Endodermal cell (in vitro differentiated cells): ENCODE measurements at regions not wholly inside any gene's neighbourhood (a gene's known extent, or its start where the extent isn't known, plus 50 kb on each side); places are given as distances from the start of the nearest gene placed in this dataset.

Experiments
- DNase-seq: peaks from one replicate; pipeline ENCODE4 v3.0.0-alpha.2; 2017
- H3K27ac ChIP-seq: 2 replicates; pipeline ENCODE4 v1.5.1; 2013; ENCODE audit warnings: mild to moderate bottlenecking, low read depth, low read length, moderate library complexity
- H3K27me3 ChIP-seq: 2 replicates; pipeline ENCODE4 v1.6.1; 2013; ENCODE audit warnings: mild to moderate bottlenecking, low read length, moderate library complexity; ENCODE audit not compliant: insufficient read depth, control insufficient read depth, poor library complexity, severe bottlenecking
- H3K36me3 ChIP-seq: 2 replicates; pipeline ENCODE4 v1.7.0; 2013; ENCODE audit warnings: mild to moderate bottlenecking, low read length, moderate library complexity; ENCODE audit not compliant: control insufficient read depth, insufficient read depth
- H3K4me1 ChIP-seq: one replicate; pipeline ENCODE4 v1.7.0; 2013; ENCODE audit warnings: low read length; ENCODE audit not compliant: control insufficient read depth, insufficient read depth
- H3K4me3 ChIP-seq: 2 replicates; pipeline ENCODE4 v1.5.1; 2013; ENCODE audit warnings: mild to moderate bottlenecking, low read length, moderate library complexity
- H3K9ac ChIP-seq: 2 replicates; pipeline ENCODE4 v1.6.1; 2013; ENCODE audit warnings: mild to moderate bottlenecking, low read length, moderate library complexity; ENCODE audit not compliant: poor library complexity, severe bottlenecking; ENCODE audit errors: extremely low read depth
- H3K9me3 ChIP-seq: 2 replicates; pipeline ENCODE4 v1.6.1; 2013; ENCODE audit warnings: mild to moderate bottlenecking, low read length, moderate library complexity; ENCODE audit not compliant: control insufficient read depth
- H3K27ac Mint-ChIP-seq: 2 replicates; pipeline ENCODE4 v1.8.0; 2020; ENCODE audit warnings: mixed read lengths
- H3K27me3 Mint-ChIP-seq: 2 replicates; pipeline ENCODE4 v1.8.0; 2021; ENCODE audit warnings: mild to moderate bottlenecking, mixed read lengths; ENCODE audit not compliant: insufficient read depth
- H3K36me3 Mint-ChIP-seq: 2 replicates; pipeline ENCODE4 v1.8.0; 2020; ENCODE audit warnings: low read depth, mixed read lengths
- H3K4me1 Mint-ChIP-seq: 2 replicates; pipeline ENCODE4 v1.8.0; 2020; ENCODE audit warnings: mixed read lengths
- H3K4me3 Mint-ChIP-seq: 2 replicates; pipeline ENCODE4 v1.8.0; 2020; ENCODE audit warnings: mild to moderate bottlenecking, moderate library complexity, mixed read lengths
- H3K9me3 Mint-ChIP-seq: 2 replicates; pipeline ENCODE4 v1.8.0; 2020; ENCODE audit warnings: mild to moderate bottlenecking, mixed read lengths
- WGBS, 2 experiments: methylation state at CpG; one replicate each; pipeline versions ENCODE4 v1.1.5 to v1.1.7; 2013; ENCODE audit warnings: missing lambda C conversion rate in 2 of 2, mixed read lengths in 1 of 2; ENCODE audit not compliant: insufficient coverage in 1 of 2, insufficient read length in 1 of 2; 5-methylcytosine and 5-hydroxymethylcytosine counted together
- TF ChIP-seq, protein P1 (sequence below): fragments of 200-600 bp; sonication (generic); conservative IDR thresholded peaks from 2 replicates; pipeline ENCODE4 v1.5.0; 2021; ENCODE audit warnings: antibody characterized with exemption, mild to moderate bottlenecking

DNA sequence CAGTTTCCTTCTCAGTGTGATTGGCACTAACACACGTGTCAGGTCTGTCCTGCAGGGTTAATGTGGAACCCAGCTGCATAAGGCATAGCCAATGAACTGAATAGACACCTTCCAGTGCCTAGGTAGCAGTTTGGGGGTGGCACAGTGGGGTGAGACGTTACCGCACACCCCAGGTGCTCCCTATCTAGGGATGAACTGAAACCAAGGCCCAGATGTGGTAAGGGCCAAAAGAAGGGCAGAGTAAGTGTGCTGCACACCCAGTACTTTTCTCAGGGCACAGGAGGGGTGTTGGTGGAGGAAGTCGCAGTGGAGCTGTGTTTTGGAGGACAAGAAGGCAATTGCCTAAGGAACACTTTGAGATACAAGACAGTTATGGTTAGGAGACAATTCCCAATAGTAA is 317.9 kb upstream of the TSHZ3 start:
- no peaks in the 10 kb centered on the region for H3K4me1 Mint-ChIP-seq
- Histone ChIP-seq H3K27me3 (no peaks in the 10 kb centered on the region), H3K27ac (no peak overlapping the region), H3K9ac (no peak overlapping the region), H3K9me3 (no peaks in the 10 kb centered on the region), H3K36me3 (no peaks in the 10 kb centered on the region), H3K4me3 (no peak overlapping the region), H3K4me1 (no peaks in the 10 kb centered on the region)
- no peaks in the 10 kb centered on the region for H3K36me3 Mint-ChIP-seq
- TF ChIP-seq, protein P1, sequence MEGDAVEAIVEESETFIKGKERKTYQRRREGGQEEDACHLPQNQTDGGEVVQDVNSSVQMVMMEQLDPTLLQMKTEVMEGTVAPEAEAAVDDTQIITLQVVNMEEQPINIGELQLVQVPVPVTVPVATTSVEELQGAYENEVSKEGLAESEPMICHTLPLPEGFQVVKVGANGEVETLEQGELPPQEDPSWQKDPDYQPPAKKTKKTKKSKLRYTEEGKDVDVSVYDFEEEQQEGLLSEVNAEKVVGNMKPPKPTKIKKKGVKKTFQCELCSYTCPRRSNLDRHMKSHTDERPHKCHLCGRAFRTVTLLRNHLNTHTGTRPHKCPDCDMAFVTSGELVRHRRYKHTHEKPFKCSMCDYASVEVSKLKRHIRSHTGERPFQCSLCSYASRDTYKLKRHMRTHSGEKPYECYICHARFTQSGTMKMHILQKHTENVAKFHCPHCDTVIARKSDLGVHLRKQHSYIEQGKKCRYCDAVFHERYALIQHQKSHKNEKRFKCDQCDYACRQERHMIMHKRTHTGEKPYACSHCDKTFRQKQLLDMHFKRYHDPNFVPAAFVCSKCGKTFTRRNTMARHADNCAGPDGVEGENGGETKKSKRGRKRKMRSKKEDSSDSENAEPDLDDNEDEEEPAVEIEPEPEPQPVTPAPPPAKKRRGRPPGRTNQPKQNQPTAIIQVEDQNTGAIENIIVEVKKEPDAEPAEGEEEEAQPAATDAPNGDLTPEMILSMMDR, result no peak
- H3K9me3 Mint-ChIP-seq, result no peaks in the 10 kb centered on the region
- H3K4me3 Mint-ChIP-seq, result no peak overlapping the region
- H3K27me3 Mint-ChIP-seq, result no peaks in the 10 kb centered on the region
- H3K27ac Mint-ChIP-seq, result no peak overlapping the region
- 90 to 93% methylated on average over 4 of the region's 4 CpGs for WGBS, 2 experiments
- no peak for DNase-seq

DNA sequence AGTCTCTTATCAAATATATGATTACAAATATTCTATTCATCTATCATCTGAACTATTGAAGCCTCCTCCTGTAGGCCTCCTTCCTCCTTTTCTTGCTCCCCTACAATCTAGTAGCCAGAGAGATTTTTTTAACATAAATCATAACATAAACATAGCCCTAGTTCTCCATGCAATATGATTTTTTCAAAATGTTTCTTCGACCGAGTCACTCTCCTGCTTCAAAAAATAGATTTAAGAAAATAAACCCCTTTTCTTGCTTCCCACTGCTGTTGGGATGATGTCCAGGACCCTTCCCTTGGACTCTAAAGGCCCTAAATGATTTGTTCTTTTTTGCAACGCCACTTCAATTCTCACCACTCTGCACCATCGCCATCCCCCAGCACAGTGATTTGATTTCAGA is 319.7 kb upstream of the TSHZ3 start:
- Mint-ChIP-seq H3K4me1 (no peaks in the 10 kb centered on the region), H3K4me3 (no peak overlapping the region), H3K27me3 (no peaks in the 10 kb centered on the region), H3K27ac (no peak overlapping the region), H3K9me3 (no peaks in the 10 kb centered on the region), H3K36me3 (no peaks in the 10 kb centered on the region)
- 90 to 100% methylated on average over 2 to 4 of the region's 4 CpGs for WGBS, 2 experiments
- H3K27ac ChIP-seq, result no peak overlapping the region
- DNase-seq, result no peak
- no peak overlapping the region for H3K4me3 ChIP-seq
- no peak overlapping the region for H3K9ac ChIP-seq
- H3K27me3 ChIP-seq, result no peaks in the 10 kb centered on the region
- no peaks in the 10 kb centered on the region for H3K36me3 ChIP-seq
- no peaks in the 10 kb centered on the region for H3K9me3 ChIP-seq
- no peaks in the 10 kb centered on the region for H3K4me1 ChIP-seq
- TF ChIP-seq, protein P1, result no peak

- H3K9ac ChIP-seq, result no peak overlapping the region
- TF ChIP-seq, protein P1, result no peak
- H3K4me3 ChIP-seq, result no peak overlapping the region
- H3K4me1 ChIP-seq, result no peaks in the 10 kb centered on the region
- Mint-ChIP-seq H3K9me3 (no peaks in the 10 kb centered on the region), H3K4me1 (peaks cover 13% of the 10 kb centered on the region), H3K4me3 (no peak overlapping the region), H3K27me3 (no peaks in the 10 kb centered on the region), H3K27ac (no peak overlapping the region), H3K36me3 (no peaks in the 10 kb centered on the region)
- no peaks in the 10 kb centered on the region for H3K9me3 ChIP-seq
- DNase-seq, result no peak
- H3K36me3 ChIP-seq, result no peaks in the 10 kb centered on the region
- no peaks in the 10 kb centered on the region for H3K27me3 ChIP-seq
- H3K27ac ChIP-seq, result no peak overlapping the region
- WGBS, 2 experiments, result 90 to 99% methylated on average over 6 to 10 of the region's 10 CpGs
Measured at GRCh38 chr19:31670931-31671330, 321.7 kb upstream of the TSHZ3 start.
